ENCODE measurements at regions not wholly inside any gene's neighbourhood (a gene's known extent, or its start where the extent isn't known, plus 50 kb on each side); places are given as distances from the start of the nearest gene placed in this dataset.

- H3K4me3 ChIP-seq (ENCODE audit: low read length) = no peak overlapping the region
- no peak for DNase-seq (ENCODE audit: low read depth)
- no peak for TF ChIP-seq CTCF (conservative IDR thresholded peaks at IDR 0.05; ENCODE audit: low read depth, low read length)
Measured at GRCh38 chr2:204380141-204380881, 165.0 kb upstream of the PARD3B start.

DNA sequence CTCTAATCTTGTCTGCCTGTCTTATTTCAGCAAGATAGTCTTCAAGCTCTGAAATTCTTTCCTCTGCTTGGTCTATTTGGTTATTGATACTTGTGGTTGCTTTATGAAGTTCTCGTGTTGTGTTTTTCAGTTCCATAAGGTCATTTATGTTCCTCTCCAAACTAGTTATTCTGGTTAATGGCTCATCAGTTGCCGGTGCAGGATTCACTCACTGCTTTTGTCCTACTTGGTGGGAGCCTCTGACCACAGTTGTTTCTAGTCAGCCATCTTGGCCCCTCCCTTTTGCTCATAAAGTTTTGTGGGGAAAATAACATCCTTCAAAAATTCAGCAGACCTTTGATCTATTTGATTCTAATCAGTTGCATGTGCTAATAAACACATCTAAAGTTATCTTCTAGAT, 158.6 kb upstream of the PARD3B start:
- no peak for DNase-seq (ENCODE audit: low read depth)
- no peak for TF ChIP-seq CTCF (conservative IDR thresholded peaks at IDR 0.05; ENCODE audit: low read depth, low read length)
- H3K4me3 ChIP-seq (ENCODE audit: low read length) = no peak overlapping the region

GRCh38 chr2:204389120-204389519, 156.2 kb upstream of the PARD3B start:
- no peak for DNase-seq (ENCODE audit: low read depth)
- TF ChIP-seq CTCF (conservative IDR thresholded peaks at IDR 0.05; ENCODE audit: low read depth, low read length) = no peak
- no peak overlapping the region for H3K4me3 ChIP-seq (ENCODE audit: low read length)

DNA sequence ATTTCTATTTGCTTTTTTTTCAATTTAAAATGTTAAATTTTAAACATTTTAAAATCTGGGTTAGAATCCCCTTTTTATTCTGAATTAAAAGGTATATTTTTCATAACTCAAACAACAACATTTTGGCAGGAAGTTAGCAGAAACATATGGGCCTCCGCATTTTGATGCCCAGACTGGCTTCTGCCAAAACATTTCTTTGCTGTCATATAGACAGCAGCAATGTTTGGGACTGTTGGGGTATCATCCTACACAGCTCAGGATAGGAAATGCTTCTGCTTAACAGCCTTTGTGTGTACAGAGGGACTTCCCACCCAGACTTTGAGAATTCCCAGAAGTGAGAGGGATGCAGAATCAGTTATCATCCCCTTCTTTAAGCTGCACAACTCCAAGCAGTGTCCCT, 155.4 kb upstream of the PARD3B start:
- no peak for DNase-seq (ENCODE audit: low read depth)
- H3K4me3 ChIP-seq (ENCODE audit: low read length) = no peak overlapping the region
- no peak for TF ChIP-seq CTCF (conservative IDR thresholded peaks at IDR 0.05; ENCODE audit: low read depth, low read length)

DNA sequence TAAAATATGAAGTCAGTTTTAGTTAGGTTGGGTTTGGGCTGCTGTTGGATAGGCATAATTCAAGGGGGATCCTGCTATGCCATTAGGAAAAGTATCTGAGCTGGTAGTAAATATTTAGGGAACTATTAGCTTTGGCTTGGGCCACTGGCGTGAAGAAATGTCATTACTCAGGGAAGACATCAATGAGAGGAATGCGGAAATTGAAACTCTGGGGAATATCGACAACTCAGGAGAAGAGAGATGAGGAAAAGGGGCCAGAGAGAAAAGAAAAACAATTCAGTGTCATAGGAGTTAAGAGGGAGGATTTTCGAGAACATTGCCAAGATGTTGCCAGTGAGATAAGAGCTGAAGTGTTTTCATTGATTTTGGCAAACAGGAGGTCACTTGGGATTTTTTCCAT, 149.7 kb upstream of the PARD3B start:
- DNase-seq (ENCODE audit: low read depth) = no peak
- H3K4me3 ChIP-seq (ENCODE audit: low read length) = no peak overlapping the region

DNA sequence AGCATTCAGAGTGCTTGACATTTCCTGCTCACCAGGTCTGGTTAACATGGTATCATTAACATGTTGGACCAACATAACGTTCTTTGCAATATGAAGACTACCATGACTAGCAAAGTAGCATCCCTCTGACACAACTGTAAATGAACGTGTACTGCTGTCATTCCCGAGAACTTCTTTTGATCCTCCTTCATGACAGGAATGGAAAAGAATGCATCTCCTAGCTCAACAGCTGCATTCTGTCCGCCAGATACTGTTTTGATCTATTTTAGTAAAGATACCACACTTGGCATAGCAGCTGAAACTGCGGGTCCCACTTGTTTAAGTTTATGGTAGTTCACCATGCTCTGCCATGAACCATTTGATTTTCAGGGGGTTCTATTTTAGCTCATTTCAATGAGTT, 144.2 kb upstream of the PARD3B start:
- TF ChIP-seq CTCF (conservative IDR thresholded peaks at IDR 0.05; ENCODE audit: low read depth, low read length) = no peak
- DNase-seq (ENCODE audit: low read depth) = no peak
- H3K4me3 ChIP-seq (ENCODE audit: low read length) = no peak overlapping the region

More for the DNA sequence above, 149.7 kb upstream of the PARD3B start:
- TF ChIP-seq CTCF (conservative IDR thresholded peaks at IDR 0.05; ENCODE audit: low read depth, low read length) = no peak

Measured in retinal pigment epithelial cell (primary cell).